GM19395 (cell line): ENCODE measurements at regions not wholly inside any gene's neighbourhood (a gene's known extent, or its start where the extent isn't known, plus 50 kb on each side); places are given as distances from the start of the nearest gene placed in this dataset.

Experiments
- ATAC-seq: cut with Tn5 transposase; IDR thresholded peaks from one replicate; pipeline ENCODE4 v1.9.1; 2021; ENCODE audit warnings: mild to moderate bottlenecking, moderate library complexity; ENCODE audit not compliant: unreplicated experiment

GRCh38 chr3:8446845-8447244, 54.8 kb upstream of the LMCD1 start:
- ATAC-seq, result no peak

GRCh38 chr3:8450618-8451017, 51.0 kb upstream of the LMCD1 start:
- no peak for ATAC-seq

DNA sequence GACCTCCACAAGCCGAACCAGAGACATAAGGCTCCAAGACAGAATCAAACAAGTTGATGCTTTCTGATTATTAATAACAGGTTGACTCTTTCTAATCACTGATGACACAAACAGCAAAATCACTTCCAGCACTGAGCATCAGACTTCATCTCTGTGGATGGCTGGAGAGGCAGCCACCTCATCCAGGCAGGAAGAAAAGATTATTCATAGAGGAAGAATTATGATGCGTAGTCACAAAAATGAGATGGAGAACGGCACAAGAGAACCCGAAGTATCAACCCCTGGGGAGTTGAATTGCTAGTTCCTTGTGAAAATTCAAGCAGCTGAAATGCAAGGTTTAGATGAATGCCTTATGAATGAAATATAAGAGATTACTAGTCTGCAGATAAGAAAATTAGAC, 49.9 kb upstream of the LMCD1 start:
- ATAC-seq, result no peak
